SK-N-SH (cell line): ENCODE measurements at regions not wholly inside any gene's neighbourhood (a gene's known extent, or its start where the extent isn't known, plus 50 kb on each side); places are given as distances from the start of the nearest gene placed in this dataset.

ENCODE experiments used
- CTCF ChIA-PET: fragments of 300-600, 350-600 bp; formaldehyde crosslinking; extraction: SDS; loops from one replicate; lab custom pipeline; 2021; lab: Yijun Ruan, JAX
- POLR2A ChIA-PET: fragments of 350-600 bp; sonication (Branson Sonifier 250); formaldehyde crosslinking; extraction: SDS; loops from one replicate; lab custom pipeline; 2020; ENCODE audit warnings: antibody characterized with exemption, inconsistent platforms; lab: Yijun Ruan, JAX
- DNase-seq: peaks from one replicate; pipeline ENCODE4 v3.0.0; 2012
- H2AFZ ChIP-seq: fragments of 200-600 bp; sonication (generic); 2 replicates; pipeline ENCODE4 v1.8.1; 2016; ENCODE audit warnings: antibody characterized with exemption, mild to moderate bottlenecking, low read depth
- H3F3A ChIP-seq: fragments of 200-600 bp; sonication (generic); replicated peaks from 2 replicates; pipeline ENCODE3; 2016; ENCODE audit warnings: antibody characterized with exemption, mild to moderate bottlenecking; ENCODE audit not compliant: insufficient read depth
- H3K27ac ChIP-seq, 2 experiments: fragments of 200-500 bp in 1 of 2; fragments of 200-600 bp in 1 of 2; sonication (Bioruptor generic) in 1 of 2; sonication (generic), shearing (Covaris generic) in 1 of 2; 2 replicates each; pipeline versions ENCODE4 v1.5.1 to v1.6.1; 2014 to 2016; ENCODE audit warnings: low read depth in 2 of 2, inconsistent platforms in 1 of 2, low read length in 1 of 2, mild to moderate bottlenecking in 1 of 2, mixed read lengths in 1 of 2
- H3K27me3 ChIP-seq: fragments of 200-600 bp; sonication (generic), shearing (Covaris generic); 2 replicates; pipeline ENCODE4 v1.6.1; 2016; ENCODE audit warnings: mixed run types; ENCODE audit not compliant: insufficient read depth
- H3K36me3 ChIP-seq, 2 experiments: fragments of 200-500 bp in 1 of 2; fragments of 200-600 bp in 1 of 2; sonication (Bioruptor generic) in 1 of 2; sonication (generic) in 1 of 2; replicated peaks in 1 of 2; 2 replicates each; pipeline versions ENCODE3 to v1.5.1; 2014 to 2016; ENCODE audit warnings: low read length in 1 of 2, mild to moderate bottlenecking in 1 of 2; ENCODE audit not compliant: insufficient read depth in 2 of 2, control insufficient read depth in 1 of 2
- H3K4me1 ChIP-seq, 2 experiments: fragments of 200-500 bp in 1 of 2; fragments of 200-600 bp in 1 of 2; sonication (Bioruptor generic) in 1 of 2; sonication (generic), shearing (Covaris generic) in 1 of 2; 2 replicates each; pipeline versions ENCODE4 v1.5.1 to v1.6.1; 2014 to 2016; ENCODE audit warnings: low read depth in 1 of 2, low read length in 1 of 2, mixed run types in 1 of 2; ENCODE audit not compliant: insufficient read depth in 2 of 2, control insufficient read depth in 1 of 2
- H3K4me2 ChIP-seq: fragments of 200-600 bp; sonication (generic), shearing (Covaris generic); 2 replicates; pipeline ENCODE4 v1.6.1; 2017; ENCODE audit warnings: mixed run types
- H3K4me3 ChIP-seq, 2 experiments: fragments of 200-500 bp in 1 of 2; fragments of 200-600 bp in 1 of 2; sonication (Bioruptor generic) in 1 of 2; sonication (generic), shearing (Covaris generic) in 1 of 2; 2 replicates each; pipeline versions ENCODE4 v1.5.1 to v1.8.1; 2014 to 2016; ENCODE audit warnings: low read depth in 2 of 2, inconsistent platforms in 1 of 2, low read length in 1 of 2, mild to moderate bottlenecking in 1 of 2, mixed read lengths in 1 of 2, moderate library complexity in 1 of 2
- H3K79me2 ChIP-seq: fragments of 200-600 bp; sonication (generic); 2 replicates; pipeline ENCODE4 v1.8.1; 2017; ENCODE audit warnings: mild to moderate bottlenecking; ENCODE audit not compliant: insufficient read depth
- H3K9ac ChIP-seq: fragments of 200-600 bp; sonication (generic); 2 replicates; pipeline ENCODE4 v1.6.1; 2017; ENCODE audit warnings: mixed run types
- H3K9me2 ChIP-seq: fragments of 200-600 bp; sonication (generic); 2 replicates; pipeline ENCODE4 v1.6.1; 2017; ENCODE audit warnings: mixed run types
- H3K9me3 ChIP-seq: fragments of 200-600 bp; sonication (generic); 2 replicates; pipeline ENCODE4 v1.6.1; 2017; ENCODE audit warnings: mixed run types, mild to moderate bottlenecking, moderate library complexity
- H4K20me1 ChIP-seq: fragments of 200-600 bp; sonication (generic); 2 replicates; pipeline ENCODE4 v1.6.1; 2017; ENCODE audit warnings: mild to moderate bottlenecking, mixed run types; ENCODE audit not compliant: insufficient read depth
- CTCF ChIP-seq: fragments of 200-600 bp; sonication (generic); IDR thresholded peaks from 2 replicates; pipeline ENCODE4 v1.6.1; 2017; ENCODE audit warnings: antibody characterized with exemption, mild to moderate bottlenecking, moderate library complexity
- ELF1 ChIP-seq: IDR thresholded peaks from 2 replicates; pipeline ENCODE4 v1.4.0; 2012
- FOSL2 ChIP-seq: IDR thresholded peaks from 2 replicates; pipeline ENCODE4 v1.4.0; 2012; ENCODE audit warnings: low read depth, mild to moderate bottlenecking, moderate library complexity, borderline replicate concordance
- FOXJ3 ChIP-seq: sonication (generic); formaldehyde crosslinking; IDR thresholded peaks from 2 replicates; pipeline ENCODE4 v1.5.1; 2020; ENCODE audit warnings: mild to moderate bottlenecking, missing genetic modification reagents
- FOXM1 ChIP-seq: IDR thresholded peaks from 2 replicates; pipeline ENCODE4 v1.4.0; 2012; ENCODE audit warnings: low read depth, mild to moderate bottlenecking
- GATA2 ChIP-seq: sonication (generic); formaldehyde crosslinking; IDR thresholded peaks from 2 replicates; pipeline ENCODE4 v1.5.0; 2020; ENCODE audit warnings: mild to moderate bottlenecking, missing genetic modification reagents
- IRF3 ChIP-seq: fragments of 150-350 bp; IDR thresholded peaks from 2 replicates; pipeline ENCODE4 v1.6.1; 2016; ENCODE audit warnings: mild to moderate bottlenecking, low read depth, low read length
- JUND ChIP-seq: IDR thresholded peaks from 2 replicates; pipeline ENCODE4 v1.4.0; 2012
- MAX ChIP-seq: IDR thresholded peaks from 2 replicates; pipeline ENCODE4 v1.4.0; 2012; ENCODE audit warnings: low read depth
- POLR2AphosphoS5 ChIP-seq: IDR thresholded peaks from 2 replicates; pipeline ENCODE4 v1.6.1; 2012; ENCODE audit warnings: low read depth, low read length
- RAD21 ChIP-seq: IDR thresholded peaks from 2 replicates; pipeline ENCODE4 v1.6.1; 2012; ENCODE audit warnings: mild to moderate bottlenecking, low read length
- RCOR1 ChIP-seq: fragments of 150-350 bp; IDR thresholded peaks from 2 replicates; pipeline ENCODE4 v1.6.1; 2017; ENCODE audit warnings: antibody characterized with exemption, low read length
- REST ChIP-seq: IDR thresholded peaks from 2 replicates; pipeline ENCODE4 v1.6.1; 2012; ENCODE audit warnings: mild to moderate bottlenecking, low read depth, low read length, moderate library complexity
- RFX5 ChIP-seq: IDR thresholded peaks from 2 replicates; pipeline ENCODE4 v1.6.1; 2012; ENCODE audit warnings: mild to moderate bottlenecking, improper control_type of control experiment, low read length
- RXRA ChIP-seq: IDR thresholded peaks from 2 replicates; pipeline ENCODE4 v1.4.0; 2012; ENCODE audit warnings: low read depth, mild to moderate bottlenecking, borderline replicate concordance
- SIN3A ChIP-seq: IDR thresholded peaks from 2 replicates; pipeline ENCODE4 v1.6.1; 2012; ENCODE audit warnings: low read depth, mild to moderate bottlenecking, low read length, moderate library complexity, borderline replicate concordance
- ZBTB33 ChIP-seq: IDR thresholded peaks from 2 replicates; pipeline ENCODE4 v1.4.0; 2012; ENCODE audit warnings: low read depth, borderline replicate concordance
- WGBS: methylation state at CpG from one replicate; pipeline ENCODE4 v1.1.6; 2017; ENCODE audit warnings: low lambda C conversion rate; 5-methylcytosine and 5-hydroxymethylcytosine counted together

- Histone ChIP-seq H3K27me3 (no peaks in the 10 kb centered on the region), H3K79me2 (no peaks in the 10 kb centered on the region), H3F3A (no peaks in the 10 kb centered on the region), H3K4me3 (no peak overlapping the region), H3K36me3 (no peaks in the 10 kb centered on the region), H3K9ac (no peak overlapping the region), H3K27ac (no peak overlapping the region), H3K4me1 (no peaks in the 10 kb centered on the region), H3K9me3 (no peaks in the 10 kb centered on the region), H2AFZ (no peak overlapping the region), H4K20me1 (no peaks in the 10 kb centered on the region), H3K9me2 (0 out of 2 replicates have a peak, but pooled peaks cover 5% of the 10 kb centered on the region), H3K4me2 (no peak overlapping the region)
- no peak for DNase-seq
- ChIA-PET CTCF (no interaction called here), POLR2A (no interaction called here)
- 7% methylated on average over 2 of the region's 2 CpGs for WGBS
- TF ChIP-seq FOXJ3 (CRISPR knock-in tag): no peak
- no peak for TF ChIP-seq RXRA
- no peak for TF ChIP-seq RCOR1
- no peak for TF ChIP-seq JUND
- no peak for TF ChIP-seq FOSL2
- TF ChIP-seq FOXM1: no peak
- TF ChIP-seq MAX: no peak
- TF ChIP-seq RFX5: no peak
- no peak for TF ChIP-seq REST
- TF ChIP-seq IRF3: no peak
- no peak for TF ChIP-seq SIN3A
- no peak for TF ChIP-seq RAD21
- no peak for TF ChIP-seq ELF1
- TF ChIP-seq, all 33 proteins: peak for 0
Observed at GRCh38 chr7:97409346-97409745, 291.8 kb downstream of the SDHAF3 start.

GRCh38 chr7:97418312-97418711 is 300.8 kb downstream of the SDHAF3 start:
- no peaks in the 10 kb centered on the region for H3K9me2 ChIP-seq
- H3K79me2 ChIP-seq: no peaks in the 10 kb centered on the region
- H3K9ac ChIP-seq: no peak overlapping the region
- H3F3A ChIP-seq: no peaks in the 10 kb centered on the region
- DNase-seq: peak; percentile 20
- ChIA-PET POLR2A (interaction anchor here (0.6 kb wide), 1 partner anchor 1566 kb away, joined by 3 read pairs; no protein-coding TSS in a partner anchor), CTCF (interaction anchor here (1.2 kb wide), 1 partner anchor 95 kb away, joined by 3 read pairs; no protein-coding TSS in a partner anchor)
- no peak for TF ChIP-seq SIN3A
- TF ChIP-seq MAX: no peak
- TF ChIP-seq RAD21: no peak
- TF ChIP-seq ZBTB33: no peak
- no peak for TF ChIP-seq GATA2
- TF ChIP-seq POLR2AphosphoS5: no peak
- TF ChIP-seq CTCF: peak; percentile 25; the same call in 1 of the 2 replicates
- TF ChIP-seq ELF1: no peak
- no peaks in the 10 kb centered on the region for H3K9me3 ChIP-seq
- no peak overlapping the region for H3K4me2 ChIP-seq
- no peak overlapping the region for H3K27ac ChIP-seq
- H2AFZ ChIP-seq: no peak overlapping the region
- no peaks in the 10 kb centered on the region for H3K4me1 ChIP-seq
- no peaks in the 10 kb centered on the region for H3K36me3 ChIP-seq
- H3K4me3 ChIP-seq: no peak overlapping the region
- no peaks in the 10 kb centered on the region for H4K20me1 ChIP-seq
- no peaks in the 10 kb centered on the region for H3K27me3 ChIP-seq
- WGBS: 0% methylated on average over 2 of the region's 2 CpGs
